HCT116 (cell line): ENCODE measurements at regions not wholly inside any gene's neighbourhood (a gene's known extent, or its start where the extent isn't known, plus 50 kb on each side); places are given as distances from the start of the nearest gene placed in this dataset.

ENCODE experiments used
- ATAC-seq: fragments of 200-7000 bp; cut with Tn5 transposase; 2 replicates; pipeline ENCODE4 v1.9.1; 2020; ENCODE audit warnings: mild to moderate bottlenecking, moderate library complexity
- BruUV-seq: library from RNA; stranded (reverse); fragments of 400-500 nt; replicated peaks from 2 replicates; lab custom pipeline; 2021; lab: Mats Ljungman, UMichigan
- CTCF ChIA-PET: fragments of 300-600 bp; sonication (Branson Sonifier 250); formaldehyde crosslinking; loops from one replicate; lab custom pipeline; 2021; ENCODE audit warnings: antibody characterized with exemption; lab: Charles Lee
- POLR2A ChIA-PET: fragments of 300-600, 350-600 bp; sonication (Branson Sonifier 250); formaldehyde crosslinking; loops from one replicate; lab custom pipeline; 2021; ENCODE audit warnings: antibody characterized with exemption; lab: Charles Lee
- RAD21 ChIA-PET, 2 experiments: fragments of 300-600 bp; sonication (Branson Sonifier 250); formaldehyde crosslinking; loops; one replicate each; lab custom pipeline; 2023; ENCODE audit warnings: low total read pairs in 2 of 2; ENCODE audit not compliant: uncharacterized antibody in 2 of 2, unreplicated experiment in 2 of 2, low non-redundant PET in 1 of 2; lab: Charles Lee
- DNase-seq: peaks from one replicate; pipeline ENCODE4 v3.0.0-alpha.2; 2010; ENCODE audit warnings: low read depth, low spot score
- H2AFZ ChIP-seq: fragments of 200-600 bp; shearing (Covaris generic), sonication (generic); 2 replicates; pipeline ENCODE4 v1.6.1; 2017; ENCODE audit warnings: low read depth, mixed run types, mixed read lengths, antibody characterized with exemption, low read length; ENCODE audit not compliant: poor library complexity, severe bottlenecking
- H3K27ac ChIP-seq: 2 replicates; pipeline ENCODE4 v1.5.1; 2012; ENCODE audit warnings: low read depth, low read length
- H3K27me3 ChIP-seq: fragments of 200-600 bp; sonication (generic); 2 replicates; pipeline ENCODE4 v1.6.1; 2016; ENCODE audit warnings: mixed run types, low read length, mixed read lengths; ENCODE audit not compliant: insufficient read depth
- H3K36me3 ChIP-seq, 2 experiments: fragments of 200-500 bp in 1 of 2; fragments of 200-600 bp in 1 of 2; sonication (Bioruptor generic) in 1 of 2; sonication (generic) in 1 of 2; 2 replicates each; pipeline versions ENCODE4 v1.5.1 to v1.6.1; 2014 to 2016; ENCODE audit warnings: low read length in 2 of 2, inconsistent platforms in 1 of 2, mixed read lengths in 1 of 2, mixed run types in 1 of 2; ENCODE audit not compliant: insufficient read depth in 2 of 2, control insufficient read depth in 1 of 2
- H3K4me1 ChIP-seq, 2 experiments: fragments of 200-600 bp in 1 of 2; sonication (generic) in 1 of 2; 2 replicates each; pipeline versions ENCODE4 v1.5.1 to v1.6.1; 2012 to 2017; ENCODE audit warnings: low read length in 2 of 2, inconsistent platforms in 1 of 2, mild to moderate bottlenecking in 1 of 2, mixed read lengths in 1 of 2, mixed run types in 1 of 2, moderate library complexity in 1 of 2; ENCODE audit not compliant: insufficient read depth in 2 of 2, control insufficient read depth in 1 of 2
- H3K4me2 ChIP-seq: fragments of 200-600 bp; sonication (generic); 2 replicates; pipeline ENCODE4 v1.6.1; 2017; ENCODE audit warnings: mixed run types, low read length, mixed read lengths
- H3K4me3 ChIP-seq, 2 experiments: fragments of 200-600 bp in 1 of 2; sonication (generic) in 1 of 2; replicated peaks in 1 of 2; 2 replicates each; pipeline ENCODE4 v1.5.1; 2011 to 2016; ENCODE audit warnings: low read length in 2 of 2, control low read depth in 1 of 2, low read depth in 1 of 2, mild to moderate bottlenecking in 1 of 2, mixed read lengths in 1 of 2, mixed run types in 1 of 2
- H3K79me2 ChIP-seq: fragments of 200-600 bp; sonication (generic); 2 replicates; pipeline ENCODE4 v1.6.1; 2017; ENCODE audit warnings: mild to moderate bottlenecking, mixed run types, low read length, moderate library complexity, mixed read lengths; ENCODE audit not compliant: insufficient read depth
- H3K9ac ChIP-seq: fragments of 200-600 bp; sonication (generic); 2 replicates; pipeline ENCODE4 v1.6.1; 2016; ENCODE audit warnings: low read length, mixed read lengths
- H3K9me2 ChIP-seq: fragments of 200-600 bp; sonication (generic), shearing (Covaris generic); 2 replicates; pipeline ENCODE4 v1.6.1; 2017; ENCODE audit warnings: mixed run types, mild to moderate bottlenecking, moderate library complexity; ENCODE audit not compliant: insufficient read depth
- H3K9me3 ChIP-seq, 2 experiments: fragments of 200-500 bp in 1 of 2; fragments of 200-600 bp in 1 of 2; sonication (Bioruptor generic) in 1 of 2; sonication (generic) in 1 of 2; 2 replicates each; pipeline ENCODE4 v1.6.1; 2014 to 2017; ENCODE audit warnings: low read length in 2 of 2, mixed read lengths in 2 of 2, inconsistent platforms in 1 of 2, low read depth in 1 of 2, mild to moderate bottlenecking in 1 of 2, mixed run types in 1 of 2, moderate library complexity in 1 of 2; ENCODE audit not compliant: control insufficient read depth in 1 of 2, insufficient read depth in 1 of 2
- H4K20me1 ChIP-seq: fragments of 200-600 bp; sonication (generic), shearing (Covaris generic); 2 replicates; pipeline ENCODE4 v1.6.1; 2017; ENCODE audit warnings: mixed run types, mild to moderate bottlenecking, moderate library complexity; ENCODE audit not compliant: insufficient read depth
- ATF3 ChIP-seq: IDR thresholded peaks from 2 replicates; pipeline ENCODE4 v1.6.1; 2012
- CEBPB ChIP-seq: IDR thresholded peaks from 2 replicates; pipeline ENCODE4 v1.6.1; 2012; ENCODE audit warnings: low read depth
- EGR1 ChIP-seq: IDR thresholded peaks from 2 replicates; pipeline ENCODE4 v1.6.1; 2012; ENCODE audit warnings: low read depth
- ELF1 ChIP-seq: IDR thresholded peaks from 2 replicates; pipeline ENCODE4 v1.6.1; 2012; ENCODE audit warnings: low read depth, borderline replicate concordance
- EZH2phosphoT487 ChIP-seq: fragments of 200-600 bp; IDR thresholded peaks from 2 replicates; pipeline ENCODE4 v1.6.1; 2018; ENCODE audit warnings: antibody characterized with exemption, borderline replicate concordance
- JUND ChIP-seq: IDR thresholded peaks from 2 replicates; pipeline ENCODE4 v1.6.1; 2012
- RAD21 ChIP-seq: IDR thresholded peaks from 2 replicates; pipeline ENCODE4 v1.6.1; 2012; ENCODE audit warnings: low read depth, mild to moderate bottlenecking
- SIN3A ChIP-seq: IDR thresholded peaks from 2 replicates; pipeline ENCODE4 v1.6.1; 2012; ENCODE audit warnings: low read depth
- SP1 ChIP-seq: IDR thresholded peaks from 2 replicates; pipeline ENCODE4 v1.6.1; 2012; ENCODE audit warnings: low read depth
- TCF7L2 ChIP-seq: IDR thresholded peaks from 2 replicates; pipeline ENCODE4 v1.7.0; 2011; ENCODE audit warnings: borderline replicate concordance, inconsistent platforms; ENCODE audit not compliant: insufficient read depth, insufficient read length; ENCODE audit errors: extremely low read depth
- ZFX ChIP-seq: fragments of 450-650 bp; IDR thresholded peaks from 2 replicates; pipeline ENCODE4 v1.6.1; 2017
- intact Hi-C: fragments of 100-400 bp; cut with micrococcal nuclease; formaldehyde crosslinking; loops from 2 replicates; pipeline ENCODE4 v1.10.0; 2022
- TF ChIP-seq, protein P1 (sequence below), 3 experiments: fragments of 200-600 bp in 1 of 3; sonication (generic) in 1 of 3; IDR thresholded peaks in 2 of 3; conservative IDR thresholded peaks in 1 of 3; 2 replicates each; pipeline ENCODE4 v1.5.1; 2012 to 2017; ENCODE audit warnings: low read depth in 2 of 3, low read length in 2 of 3, antibody characterized with exemption in 1 of 3, borderline replicate concordance in 1 of 3, control low read depth in 1 of 3, mild to moderate bottlenecking in 1 of 3, mixed read lengths in 1 of 3, mixed run types in 1 of 3, moderate library complexity in 1 of 3; ENCODE audit not compliant: insufficient read depth in 1 of 3
- TF ChIP-seq, protein P2 (sequence below): IDR thresholded peaks from 2 replicates; pipeline ENCODE4 v1.6.1; 2012; ENCODE audit warnings: low read depth

DNA sequence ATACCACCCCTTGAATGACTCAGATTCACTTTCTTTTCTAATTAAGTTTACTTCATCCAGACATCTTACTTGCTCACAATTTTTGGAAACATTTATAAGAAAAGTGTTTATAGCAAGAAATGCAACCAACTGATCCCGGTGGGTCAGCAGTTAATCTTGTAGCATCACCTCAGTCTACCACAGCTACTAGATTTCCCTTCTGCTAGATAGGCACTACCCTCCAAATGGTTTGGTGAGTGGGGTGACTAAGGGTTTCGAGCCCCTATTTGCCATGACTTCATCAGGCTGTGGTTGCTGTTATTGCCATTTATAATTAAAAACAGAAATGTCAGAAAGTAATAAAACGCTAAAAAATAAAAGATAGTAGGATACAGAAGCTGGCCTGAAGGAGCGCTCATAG, 930.1 kb upstream of the GJE1 start:
- Histone ChIP-seq H3K4me1 (no peaks in the 10 kb centered on the region), H3K9me3 (no peaks in the 10 kb centered on the region), H3K9me2 (no peaks in the 10 kb centered on the region)
- no TSS peak for BruUV-seq
- TF ChIP-seq CEBPB (no peak), SIN3A (no peak), EZH2phosphoT487 (no peak), TCF7L2 (no peak), EGR1 (no peak), ATF3 (no peak), ZFX (no peak), JUND (no peak), RAD21 (no peak), ELF1 (no peak), SP1 (no peak)
- TF ChIP-seq, protein P1, sequence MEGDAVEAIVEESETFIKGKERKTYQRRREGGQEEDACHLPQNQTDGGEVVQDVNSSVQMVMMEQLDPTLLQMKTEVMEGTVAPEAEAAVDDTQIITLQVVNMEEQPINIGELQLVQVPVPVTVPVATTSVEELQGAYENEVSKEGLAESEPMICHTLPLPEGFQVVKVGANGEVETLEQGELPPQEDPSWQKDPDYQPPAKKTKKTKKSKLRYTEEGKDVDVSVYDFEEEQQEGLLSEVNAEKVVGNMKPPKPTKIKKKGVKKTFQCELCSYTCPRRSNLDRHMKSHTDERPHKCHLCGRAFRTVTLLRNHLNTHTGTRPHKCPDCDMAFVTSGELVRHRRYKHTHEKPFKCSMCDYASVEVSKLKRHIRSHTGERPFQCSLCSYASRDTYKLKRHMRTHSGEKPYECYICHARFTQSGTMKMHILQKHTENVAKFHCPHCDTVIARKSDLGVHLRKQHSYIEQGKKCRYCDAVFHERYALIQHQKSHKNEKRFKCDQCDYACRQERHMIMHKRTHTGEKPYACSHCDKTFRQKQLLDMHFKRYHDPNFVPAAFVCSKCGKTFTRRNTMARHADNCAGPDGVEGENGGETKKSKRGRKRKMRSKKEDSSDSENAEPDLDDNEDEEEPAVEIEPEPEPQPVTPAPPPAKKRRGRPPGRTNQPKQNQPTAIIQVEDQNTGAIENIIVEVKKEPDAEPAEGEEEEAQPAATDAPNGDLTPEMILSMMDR (IDR thresholded peaks at IDR 0.05 in 2 of 3, conservative IDR thresholded peaks at IDR 0.05 in 1 of 3; ENCODE audit: borderline replicate concordance in 1 of 3, insufficient read depth in 1 of 3, low read depth in 2 of 3, low read length in 2 of 3), result no peak
- TF ChIP-seq, protein P2, sequence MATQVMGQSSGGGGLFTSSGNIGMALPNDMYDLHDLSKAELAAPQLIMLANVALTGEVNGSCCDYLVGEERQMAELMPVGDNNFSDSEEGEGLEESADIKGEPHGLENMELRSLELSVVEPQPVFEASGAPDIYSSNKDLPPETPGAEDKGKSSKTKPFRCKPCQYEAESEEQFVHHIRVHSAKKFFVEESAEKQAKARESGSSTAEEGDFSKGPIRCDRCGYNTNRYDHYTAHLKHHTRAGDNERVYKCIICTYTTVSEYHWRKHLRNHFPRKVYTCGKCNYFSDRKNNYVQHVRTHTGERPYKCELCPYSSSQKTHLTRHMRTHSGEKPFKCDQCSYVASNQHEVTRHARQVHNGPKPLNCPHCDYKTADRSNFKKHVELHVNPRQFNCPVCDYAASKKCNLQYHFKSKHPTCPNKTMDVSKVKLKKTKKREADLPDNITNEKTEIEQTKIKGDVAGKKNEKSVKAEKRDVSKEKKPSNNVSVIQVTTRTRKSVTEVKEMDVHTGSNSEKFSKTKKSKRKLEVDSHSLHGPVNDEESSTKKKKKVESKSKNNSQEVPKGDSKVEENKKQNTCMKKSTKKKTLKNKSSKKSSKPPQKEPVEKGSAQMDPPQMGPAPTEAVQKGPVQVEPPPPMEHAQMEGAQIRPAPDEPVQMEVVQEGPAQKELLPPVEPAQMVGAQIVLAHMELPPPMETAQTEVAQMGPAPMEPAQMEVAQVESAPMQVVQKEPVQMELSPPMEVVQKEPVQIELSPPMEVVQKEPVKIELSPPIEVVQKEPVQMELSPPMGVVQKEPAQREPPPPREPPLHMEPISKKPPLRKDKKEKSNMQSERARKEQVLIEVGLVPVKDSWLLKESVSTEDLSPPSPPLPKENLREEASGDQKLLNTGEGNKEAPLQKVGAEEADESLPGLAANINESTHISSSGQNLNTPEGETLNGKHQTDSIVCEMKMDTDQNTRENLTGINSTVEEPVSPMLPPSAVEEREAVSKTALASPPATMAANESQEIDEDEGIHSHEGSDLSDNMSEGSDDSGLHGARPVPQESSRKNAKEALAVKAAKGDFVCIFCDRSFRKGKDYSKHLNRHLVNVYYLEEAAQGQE, result no peak
- TF ChIP-seq, all 23 proteins: peak for 0
- no peak for ATAC-seq
- Histone ChIP-seq H3K4me2 (no peak overlapping the region), H3K36me3 (no peaks in the 10 kb centered on the region), H3K27me3 (no peaks in the 10 kb centered on the region), H4K20me1 (no peaks in the 10 kb centered on the region), H3K9ac (no peak overlapping the region), H3K79me2 (no peaks in the 10 kb centered on the region), H3K27ac (no peak overlapping the region), H2AFZ (no peak overlapping the region), H3K4me3 (no peak overlapping the region)
- DNase-seq, result no peak
- ChIA-PET RAD21 (no interaction called here), POLR2A (no interaction called here), CTCF (no interaction called here)
- intact Hi-C loops, result no loop called here
